ENCODE measurements at regions not wholly inside any gene's neighbourhood (a gene's known extent, or its start where the extent isn't known, plus 50 kb on each side); places are given as distances from the start of the nearest gene placed in this dataset.

GRCh38 chr1:81201779-81202178 lies 599.0 kb upstream of the ADGRL2 start:
- Histone ChIP-seq H2AFZ (ENCODE audit: low read length) (no peak overlapping the region), H4K20me1 (ENCODE audit: insufficient read depth, low read length) (no peaks in the 10 kb centered on the region), H3K4me3 (ENCODE audit: low read depth, low read length, poor library complexity, severe bottlenecking) (no peak overlapping the region), H3K36me3 (ENCODE audit: insufficient read depth, low read length) (no peaks in the 10 kb centered on the region), H3K27me3 (ENCODE audit: insufficient read depth, low read length) (no peaks in the 10 kb centered on the region), H3K4me2 (ENCODE audit: low read length) (no peak overlapping the region), H3K27ac (ENCODE audit: low read depth, low read length, poor library complexity, severe bottlenecking) (no peak overlapping the region), H3K9ac (ENCODE audit: low read length) (no peak overlapping the region), H3K79me2 (ENCODE audit: insufficient read depth, low read length) (no peaks in the 10 kb centered on the region), H3F3A (ENCODE audit: insufficient read depth, low read length) (no peaks in the 10 kb centered on the region), H3K9me2 (ENCODE audit: low read depth, low read length) (no peaks in the 10 kb centered on the region), H3K4me1 (ENCODE audit: insufficient read depth, low read length, severe bottlenecking) (no peaks in the 10 kb centered on the region), H3K9me3 (ENCODE audit: low read length) (no peaks in the 10 kb centered on the region)
- no peak for TF ChIP-seq EZH2 (IDR thresholded peaks at IDR 0.05; ENCODE audit: borderline replicate concordance, low read length)
- no peak for TF ChIP-seq CTCF (IDR thresholded peaks at IDR 0.05; ENCODE audit: low read length)

- Histone ChIP-seq H3K9me2 (ENCODE audit: low read depth, low read length) (no peaks in the 10 kb centered on the region), H3K36me3 (ENCODE audit: insufficient read depth, low read length) (no peaks in the 10 kb centered on the region), H3K9me3 (ENCODE audit: low read length) (no peaks in the 10 kb centered on the region), H3K27me3 (ENCODE audit: insufficient read depth, low read length) (no peaks in the 10 kb centered on the region), H3K79me2 (ENCODE audit: insufficient read depth, low read length) (no peaks in the 10 kb centered on the region), H3F3A (ENCODE audit: insufficient read depth, low read length) (no peaks in the 10 kb centered on the region), H3K9ac (ENCODE audit: low read length) (no peak overlapping the region), H3K4me2 (ENCODE audit: low read length) (no peak overlapping the region), H4K20me1 (ENCODE audit: insufficient read depth, low read length) (no peaks in the 10 kb centered on the region), H3K27ac (ENCODE audit: low read depth, low read length, poor library complexity, severe bottlenecking) (no peak overlapping the region), H3K4me1 (ENCODE audit: insufficient read depth, low read length, severe bottlenecking) (no peaks in the 10 kb centered on the region), H2AFZ (ENCODE audit: low read length) (no peak overlapping the region), H3K4me3 (ENCODE audit: low read depth, low read length, poor library complexity, severe bottlenecking) (no peak overlapping the region)
- no peak for TF ChIP-seq EZH2 (IDR thresholded peaks at IDR 0.05; ENCODE audit: borderline replicate concordance, low read length)
- no peak for TF ChIP-seq CTCF (IDR thresholded peaks at IDR 0.05; ENCODE audit: low read length)
Measured at GRCh38 chr1:81197591-81197990, 603.1 kb upstream of the ADGRL2 start.

GRCh38 chr1:81192647-81193642 lies 607.8 kb upstream of the ADGRL2 start:
- Histone ChIP-seq H4K20me1 (ENCODE audit: insufficient read depth, low read length) (no peaks in the 10 kb centered on the region), H3F3A (ENCODE audit: insufficient read depth, low read length) (no peaks in the 10 kb centered on the region), H3K9ac (ENCODE audit: low read length) (no peak overlapping the region), H3K9me3 (ENCODE audit: low read length) (no peaks in the 10 kb centered on the region), H3K36me3 (ENCODE audit: insufficient read depth, low read length) (no peaks in the 10 kb centered on the region), H3K9me2 (ENCODE audit: low read depth, low read length) (no peaks in the 10 kb centered on the region), H2AFZ (ENCODE audit: low read length) (no peak overlapping the region), H3K4me2 (ENCODE audit: low read length) (no peak overlapping the region), H3K27me3 (ENCODE audit: insufficient read depth, low read length) (no peaks in the 10 kb centered on the region), H3K4me3 (ENCODE audit: low read depth, low read length, poor library complexity, severe bottlenecking) (no peak overlapping the region), H3K79me2 (ENCODE audit: insufficient read depth, low read length) (no peaks in the 10 kb centered on the region), H3K4me1 (ENCODE audit: insufficient read depth, low read length, severe bottlenecking) (no peaks in the 10 kb centered on the region), H3K27ac (ENCODE audit: low read depth, low read length, poor library complexity, severe bottlenecking) (no peak overlapping the region)
- TF ChIP-seq CTCF (IDR thresholded peaks at IDR 0.05; ENCODE audit: low read length) (no peak), EZH2 (IDR thresholded peaks at IDR 0.05; ENCODE audit: borderline replicate concordance, low read length) (no peak)
